Vagina (tissue), 2 donors: ENCODE measurements at regions not wholly inside any gene's neighbourhood (a gene's known extent, or its start where the extent isn't known, plus 50 kb on each side); places are given as distances from the start of the nearest gene placed in this dataset.

Experiments
- DNase-seq, 2 donors: peaks; one replicate each; pipeline ENCODE4 v3.0.0-alpha.2; 2017; ENCODE audit errors: extremely low spot score in 2 of 2
- H3K27ac ChIP-seq: fragments of 200-600 bp; sonication (generic); one replicate; pipeline ENCODE4 v1.5.1; 2019
- H3K27me3 ChIP-seq: fragments of 200-600 bp; sonication (generic); one replicate; pipeline ENCODE4 v1.5.1; 2019
- H3K36me3 ChIP-seq, 2 donors: fragments of 200-600 bp; sonication (generic); one replicate each; pipeline ENCODE4 v1.5.1; 2017 to 2019
- H3K4me1 ChIP-seq: fragments of 200-600 bp; sonication (generic); one replicate; pipeline ENCODE4 v1.5.1; 2019
- H3K4me3 ChIP-seq, 2 donors: fragments of 200-600 bp; sonication (generic); 1 replicate in 1 of 2; 2 replicates in 1 of 2; pipeline ENCODE4 v1.5.1; 2016 to 2019
- H3K9me3 ChIP-seq: fragments of 200-600 bp; sonication (generic); one replicate; pipeline ENCODE4 v1.5.1; 2019
- POLR2A ChIP-seq, 2 donors: fragments of 450-650 bp; IDR thresholded peaks; one replicate each; pipeline ENCODE4 v1.6.1; 2017; ENCODE audit warnings: antibody characterized with exemption in 2 of 2, mild to moderate bottlenecking in 2 of 2, moderate library complexity in 2 of 2
- POLR2AphosphoS5 ChIP-seq, 2 donors: sonication (generic); formaldehyde crosslinking; IDR thresholded peaks; one replicate each; pipeline ENCODE4 v1.9.0; 2017; ENCODE audit warnings: antibody characterized with exemption in 2 of 2, mild to moderate bottlenecking in 2 of 2, low read depth in 1 of 2; ENCODE audit not compliant: insufficient read depth in 1 of 2
- intact Hi-C: fragments of 100-400 bp; cut with DNase I; formaldehyde crosslinking; loops from one replicate; pipeline ENCODE4 v1.15.1; 2023
- TF ChIP-seq, protein P1 (sequence below), 3 experiments: fragments of 450-650 bp in 2 of 3; fragments of 200-600 bp in 1 of 3; sonication (generic) in 1 of 3; IDR thresholded peaks; one replicate each; pipeline ENCODE4 v1.5.1; 2017 to 2019; ENCODE audit warnings: antibody characterized with exemption in 3 of 3, mild to moderate bottlenecking in 2 of 3, moderate library complexity in 2 of 3

DNA sequence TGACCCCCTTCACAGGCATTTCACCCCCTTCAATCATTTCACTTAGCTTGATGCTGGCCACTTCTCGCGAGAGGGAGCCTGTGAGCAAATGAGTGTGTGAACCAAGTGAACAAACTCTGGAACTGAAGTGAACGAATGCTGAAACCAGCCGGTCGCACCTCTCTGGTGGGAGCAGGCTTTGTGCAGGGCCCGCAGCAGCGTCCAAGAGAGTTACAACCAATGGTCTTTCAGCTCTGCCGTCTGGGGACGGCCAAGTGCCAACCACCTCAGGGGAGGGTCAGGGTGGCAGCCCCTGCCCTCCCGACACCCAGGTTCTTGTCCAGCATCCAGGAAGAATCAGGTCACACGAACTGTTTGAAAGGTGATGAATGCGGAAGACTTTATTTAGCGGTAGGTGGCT lies 764.0 kb downstream of the SUCLG1 start:
- Histone ChIP-seq H3K27ac (no peak overlapping the region), H3K4me3 (no peak overlapping the region)
- intact Hi-C loops: no loop called here

GRCh38 chr2:83689402-83689801 lies 769.7 kb downstream of the SUCLG1 start:
- TF ChIP-seq, protein P1, sequence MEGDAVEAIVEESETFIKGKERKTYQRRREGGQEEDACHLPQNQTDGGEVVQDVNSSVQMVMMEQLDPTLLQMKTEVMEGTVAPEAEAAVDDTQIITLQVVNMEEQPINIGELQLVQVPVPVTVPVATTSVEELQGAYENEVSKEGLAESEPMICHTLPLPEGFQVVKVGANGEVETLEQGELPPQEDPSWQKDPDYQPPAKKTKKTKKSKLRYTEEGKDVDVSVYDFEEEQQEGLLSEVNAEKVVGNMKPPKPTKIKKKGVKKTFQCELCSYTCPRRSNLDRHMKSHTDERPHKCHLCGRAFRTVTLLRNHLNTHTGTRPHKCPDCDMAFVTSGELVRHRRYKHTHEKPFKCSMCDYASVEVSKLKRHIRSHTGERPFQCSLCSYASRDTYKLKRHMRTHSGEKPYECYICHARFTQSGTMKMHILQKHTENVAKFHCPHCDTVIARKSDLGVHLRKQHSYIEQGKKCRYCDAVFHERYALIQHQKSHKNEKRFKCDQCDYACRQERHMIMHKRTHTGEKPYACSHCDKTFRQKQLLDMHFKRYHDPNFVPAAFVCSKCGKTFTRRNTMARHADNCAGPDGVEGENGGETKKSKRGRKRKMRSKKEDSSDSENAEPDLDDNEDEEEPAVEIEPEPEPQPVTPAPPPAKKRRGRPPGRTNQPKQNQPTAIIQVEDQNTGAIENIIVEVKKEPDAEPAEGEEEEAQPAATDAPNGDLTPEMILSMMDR (IDR thresholded peaks at IDR 0.05): no peak
- TF ChIP-seq POLR2AphosphoS5 (IDR thresholded peaks at IDR 0.05; ENCODE audit: insufficient read depth in 1 of 2, low read depth in 1 of 2): no peak
- no peak for TF ChIP-seq POLR2A (IDR thresholded peaks at IDR 0.05)
- H3K36me3 ChIP-seq: no peaks in the 10 kb centered on the region
- no peaks in the 10 kb centered on the region for H3K9me3 ChIP-seq
- no peak overlapping the region for H3K4me3 ChIP-seq
- intact Hi-C loops: no loop called here
- H3K27ac ChIP-seq: no peak overlapping the region
- DNase-seq: no peak
- no peaks in the 10 kb centered on the region for H3K27me3 ChIP-seq
- no peaks in the 10 kb centered on the region for H3K4me1 ChIP-seq

More for the DNA sequence above, 764.0 kb downstream of the SUCLG1 start:
- no peaks in the 10 kb centered on the region for H3K9me3 ChIP-seq
- H3K27me3 ChIP-seq: no peaks in the 10 kb centered on the region
- no peak for TF ChIP-seq POLR2A (IDR thresholded peaks at IDR 0.05)
- TF ChIP-seq, protein P1 (IDR thresholded peaks at IDR 0.05): no peak
- TF ChIP-seq POLR2AphosphoS5 (IDR thresholded peaks at IDR 0.05; ENCODE audit: insufficient read depth in 1 of 2, low read depth in 1 of 2): no peak
- H3K36me3 ChIP-seq: no peaks in the 10 kb centered on the region
- no peak for DNase-seq
- no peaks in the 10 kb centered on the region for H3K4me1 ChIP-seq

GRCh38 chr2:83686863-83687262 lies 772.2 kb downstream of the SUCLG1 start:
- no peaks in the 10 kb centered on the region for H3K27me3 ChIP-seq
- no peaks in the 10 kb centered on the region for H3K9me3 ChIP-seq
- intact Hi-C loops: no loop called here
- DNase-seq: no peak
- H3K4me1 ChIP-seq: no peaks in the 10 kb centered on the region
- TF ChIP-seq POLR2AphosphoS5 (IDR thresholded peaks at IDR 0.05; ENCODE audit: insufficient read depth in 1 of 2, low read depth in 1 of 2) (no peak), POLR2A (IDR thresholded peaks at IDR 0.05) (no peak)
- TF ChIP-seq, protein P1 (IDR thresholded peaks at IDR 0.05): no peak
- H3K27ac ChIP-seq: no peak overlapping the region
- H3K4me3 ChIP-seq: no peak overlapping the region
- no peaks in the 10 kb centered on the region for H3K36me3 ChIP-seq

DNA sequence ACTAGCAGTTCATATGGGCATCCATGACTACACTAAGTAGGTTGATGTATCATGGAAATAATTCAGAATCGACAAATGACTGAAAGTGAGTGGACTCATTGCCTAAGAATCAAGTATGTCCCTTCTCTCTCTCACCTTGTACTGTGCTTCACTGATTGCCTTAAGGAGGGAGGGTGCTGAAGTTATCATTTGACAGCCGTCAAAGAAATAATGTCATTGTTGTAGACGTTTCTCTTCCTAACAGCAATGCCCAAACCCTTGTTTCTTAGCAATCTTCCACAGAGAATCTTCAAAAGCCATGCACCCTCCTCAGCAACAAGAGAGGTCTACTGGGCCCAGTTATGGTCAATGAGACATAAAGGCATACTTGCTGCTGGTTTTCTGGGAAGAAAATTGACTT lies 785.0 kb downstream of the SUCLG1 start:
- H3K27ac ChIP-seq: no peak overlapping the region
- H3K9me3 ChIP-seq: no peaks in the 10 kb centered on the region
- H3K4me1 ChIP-seq: no peaks in the 10 kb centered on the region
- intact Hi-C loops: no loop called here
- H3K27me3 ChIP-seq: no peaks in the 10 kb centered on the region
- no peak overlapping the region for H3K4me3 ChIP-seq
- TF ChIP-seq POLR2A (IDR thresholded peaks at IDR 0.05): no peak
- TF ChIP-seq, protein P1 (IDR thresholded peaks at IDR 0.05): no peak
- no peaks in the 10 kb centered on the region for H3K36me3 ChIP-seq
- no peak for DNase-seq

DNA sequence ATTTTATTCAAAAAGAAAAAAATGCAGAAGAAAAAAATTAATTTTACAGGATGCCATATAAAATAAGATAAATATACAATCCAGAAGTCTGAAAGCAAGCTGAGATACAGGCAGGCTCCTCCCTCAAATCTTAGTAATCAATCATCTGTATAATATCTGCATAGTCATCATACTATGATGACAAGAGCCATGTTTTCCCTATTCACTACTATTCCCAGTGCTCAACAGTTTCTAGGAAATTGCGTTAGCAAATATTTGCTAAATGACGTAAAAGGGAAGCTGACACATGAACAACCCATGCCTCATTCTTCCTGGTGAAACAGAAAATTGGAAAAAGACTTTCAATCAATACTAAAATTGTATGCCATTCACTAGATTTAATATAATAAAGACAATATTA lies 793.2 kb downstream of the SUCLG1 start:
- H3K27ac ChIP-seq: no peak overlapping the region
- no peaks in the 10 kb centered on the region for H3K27me3 ChIP-seq
- H3K4me1 ChIP-seq: no peaks in the 10 kb centered on the region
- no peaks in the 10 kb centered on the region for H3K9me3 ChIP-seq
- intact Hi-C loops: no loop called here
- TF ChIP-seq, protein P1 (IDR thresholded peaks at IDR 0.05): no peak
- no peak for TF ChIP-seq POLR2A (IDR thresholded peaks at IDR 0.05)
- H3K4me3 ChIP-seq: no peak overlapping the region
- H3K36me3 ChIP-seq: no peaks in the 10 kb centered on the region
- no peak for DNase-seq
